Activated effector memory CD4-positive, alpha-beta T cell treated with anti-CD3 and anti-CD28 coated beads, Interleukin-2, amount 50 U/mL, for 16 hours (primary cell): ENCODE measurements at regions not wholly inside any gene's neighbourhood (a gene's known extent, or its start where the extent isn't known, plus 50 kb on each side); places are given as distances from the start of the nearest gene placed in this dataset.
"Not testable (repeated sequence)": the region's sequence is repeated elsewhere in the genome, so short reads cannot be mapped to it uniquely, and the experiment has no call there.

Experiments
- DNase-seq: peaks from one replicate; pipeline ENCODE4 v3.0.0-alpha.2; 2020

DNA sequence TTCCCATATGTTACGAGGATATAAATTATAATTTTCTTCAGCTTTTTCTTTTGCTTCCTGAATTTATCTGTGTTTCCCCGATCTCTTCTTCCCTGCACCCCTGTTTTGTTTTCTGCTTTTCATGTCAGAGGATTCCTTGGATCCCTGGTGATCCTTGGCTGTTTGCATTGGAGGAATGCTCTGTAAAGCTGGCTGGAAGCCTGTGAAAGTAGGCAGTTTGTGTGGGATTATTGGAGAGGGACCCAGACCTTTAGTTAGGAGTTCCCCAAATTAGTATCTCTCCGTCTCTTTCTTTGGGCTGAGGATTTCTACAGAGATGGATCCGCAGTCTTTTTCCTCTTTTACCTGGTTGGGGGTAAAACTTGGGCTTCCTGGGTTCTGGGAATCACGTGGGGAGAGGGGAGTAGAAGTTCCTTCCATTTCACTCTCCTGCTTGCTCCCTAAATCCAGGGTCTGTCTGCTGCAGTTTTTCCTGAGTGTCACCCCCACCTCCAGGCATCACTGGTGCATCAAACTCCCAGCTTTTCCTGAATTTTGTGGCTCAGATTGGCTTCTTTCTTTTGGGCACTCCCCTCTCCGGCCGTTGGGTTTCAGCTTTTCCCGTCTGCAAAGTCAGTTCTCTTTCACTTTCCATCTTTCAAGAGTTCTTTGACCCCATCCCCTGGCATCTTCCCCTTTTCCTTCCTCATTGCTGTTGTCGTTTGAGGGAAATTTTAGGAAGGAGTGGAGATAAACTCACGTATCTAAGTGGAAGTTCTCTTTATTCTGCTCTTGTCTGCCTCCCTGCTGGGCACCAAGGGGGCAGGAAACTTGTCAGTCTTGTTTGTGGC lies 79.1 kb upstream of the ALX4 start:
- DNase-seq: no peak

DNA sequence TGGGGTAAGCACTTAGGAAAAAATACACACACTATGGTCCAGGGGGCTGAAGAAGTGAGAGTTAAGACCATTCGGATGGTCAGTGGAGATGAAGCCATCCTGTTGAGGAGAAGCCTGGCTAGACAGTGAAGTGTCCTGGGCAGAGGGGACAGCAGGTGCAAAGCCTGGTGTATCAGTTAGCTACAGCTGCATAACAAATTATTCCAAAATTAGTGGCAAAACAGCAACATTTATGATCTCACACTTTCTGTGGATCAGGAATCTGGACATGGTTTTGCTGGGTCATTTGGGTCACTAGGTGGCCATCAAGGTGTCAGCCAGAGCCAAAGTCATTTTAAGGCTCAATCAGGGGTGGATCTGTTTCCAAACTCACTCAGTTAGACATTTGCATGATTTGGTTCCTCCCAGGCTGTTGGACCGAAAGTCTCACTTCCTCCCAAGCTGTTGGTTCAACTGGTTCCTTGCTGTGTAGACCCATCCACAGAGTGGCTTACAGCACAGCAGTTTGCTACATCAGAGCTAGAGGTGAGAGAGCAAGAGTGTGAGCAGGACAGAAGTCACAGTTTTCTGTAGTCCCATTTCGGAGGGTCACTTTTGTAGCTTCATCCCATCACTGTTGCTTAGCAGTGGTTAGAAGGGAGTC lies 80.1 kb upstream of the ALX4 start:
- DNase-seq: no peak

DNA sequence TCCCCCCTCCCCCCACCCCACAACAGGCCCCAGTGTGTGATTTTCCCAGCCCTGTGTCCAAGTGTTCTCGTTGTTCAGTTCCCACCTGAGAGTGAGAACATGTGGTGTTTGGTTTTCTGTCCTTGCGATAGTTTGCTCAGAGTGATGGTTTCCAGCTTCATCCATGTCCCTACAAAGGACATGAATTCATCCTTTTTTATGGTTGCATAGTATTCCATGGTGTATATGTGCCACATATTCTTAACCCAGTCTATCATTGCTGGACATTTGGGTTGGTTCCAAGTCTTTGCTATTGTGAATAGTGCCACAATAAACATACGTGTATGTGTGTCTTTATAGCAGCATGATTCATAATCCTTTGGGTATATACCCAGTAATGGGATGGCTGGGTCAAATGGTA lies 81.1 kb upstream of the ALX4 start:
- not testable (repeated sequence) for DNase-seq

DNA sequence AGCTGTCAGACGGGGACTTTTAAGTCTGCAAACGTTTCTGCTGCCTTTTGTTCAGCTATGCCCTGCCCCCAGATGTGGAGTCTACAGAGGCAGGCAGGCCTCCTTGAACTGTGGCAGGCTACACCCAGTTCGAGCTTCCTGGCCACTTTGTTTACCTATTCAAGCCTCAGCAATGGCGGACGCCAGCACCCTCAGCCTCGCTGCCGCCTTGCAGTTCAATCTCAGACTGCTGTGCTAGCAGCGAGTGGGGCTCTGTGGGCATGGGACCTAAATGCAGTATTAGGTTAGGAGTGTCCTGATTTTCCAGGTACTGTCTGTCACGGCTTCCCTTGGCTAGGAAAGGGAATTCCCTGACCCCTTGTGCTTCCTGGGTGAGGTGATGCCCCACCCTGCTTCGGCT lies 86.8 kb upstream of the ALX4 start:
- not testable (repeated sequence) for DNase-seq

DNA sequence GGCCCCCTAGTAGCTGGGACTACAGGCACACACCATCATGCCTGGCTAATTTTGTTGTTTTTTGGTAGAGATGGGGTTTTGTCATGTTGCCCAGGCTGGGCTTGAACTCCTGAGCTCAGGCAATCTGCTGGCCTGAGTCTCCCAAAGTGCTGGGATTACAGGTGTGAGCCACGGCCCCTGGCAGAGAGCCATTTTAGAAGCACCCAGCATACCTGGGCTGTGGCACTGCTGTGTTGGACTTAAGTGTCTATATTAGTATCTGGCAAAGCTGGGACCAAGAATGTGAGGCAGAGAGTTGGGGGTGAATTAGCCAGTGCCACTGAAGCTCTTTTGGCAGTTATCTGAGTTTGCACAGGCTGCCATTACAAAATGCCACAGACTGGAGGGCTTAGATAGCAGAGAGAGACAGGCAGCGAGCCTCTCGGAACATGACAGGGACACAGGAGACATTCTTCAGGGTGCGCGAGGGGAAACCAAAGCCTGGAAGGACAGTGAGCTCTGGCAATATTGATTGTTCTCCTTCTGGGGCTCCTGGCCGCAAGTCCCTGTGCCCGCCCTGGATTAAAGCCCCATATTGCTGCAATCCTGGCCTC lies 87.7 kb upstream of the ALX4 start:
- no peak for DNase-seq

DNA sequence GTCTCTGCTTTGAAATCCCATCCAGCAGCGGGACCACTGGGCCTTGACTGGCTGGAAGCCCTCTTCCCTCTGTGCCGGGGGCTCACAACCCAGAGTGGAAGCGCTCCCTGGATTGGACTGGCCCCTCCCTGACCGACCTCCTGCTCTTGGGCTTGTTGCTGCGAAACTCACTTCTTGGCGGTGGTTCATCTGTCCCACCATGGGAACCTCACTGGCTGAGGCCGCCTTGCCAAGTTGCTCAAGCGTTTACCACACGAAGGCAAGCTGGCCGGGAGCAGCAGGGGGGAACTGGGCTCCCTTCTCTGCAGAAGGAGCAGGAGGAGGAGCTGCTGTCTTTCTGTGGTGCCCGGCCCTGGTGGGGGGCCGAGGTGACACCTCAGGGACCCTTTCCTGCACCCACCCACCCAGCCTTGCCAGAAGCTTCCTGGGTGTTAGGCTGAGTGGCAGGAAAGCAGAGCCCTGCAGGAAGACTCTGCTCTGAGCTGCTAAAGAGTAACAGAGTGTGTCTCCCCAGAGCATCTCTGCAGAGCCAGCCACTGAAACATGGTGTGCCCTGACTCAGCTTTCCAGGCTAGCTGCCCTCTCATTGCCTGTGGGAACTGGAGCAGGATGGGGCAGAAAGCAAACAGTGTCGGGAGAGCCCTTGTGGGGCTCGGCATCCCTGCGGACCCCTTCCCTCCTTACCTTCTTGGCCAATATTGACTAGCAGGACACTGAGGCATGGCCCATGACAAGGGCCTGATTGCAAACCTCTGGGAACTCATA lies 88.5 kb upstream of the ALX4 start:
- DNase-seq: no peak

DNA sequence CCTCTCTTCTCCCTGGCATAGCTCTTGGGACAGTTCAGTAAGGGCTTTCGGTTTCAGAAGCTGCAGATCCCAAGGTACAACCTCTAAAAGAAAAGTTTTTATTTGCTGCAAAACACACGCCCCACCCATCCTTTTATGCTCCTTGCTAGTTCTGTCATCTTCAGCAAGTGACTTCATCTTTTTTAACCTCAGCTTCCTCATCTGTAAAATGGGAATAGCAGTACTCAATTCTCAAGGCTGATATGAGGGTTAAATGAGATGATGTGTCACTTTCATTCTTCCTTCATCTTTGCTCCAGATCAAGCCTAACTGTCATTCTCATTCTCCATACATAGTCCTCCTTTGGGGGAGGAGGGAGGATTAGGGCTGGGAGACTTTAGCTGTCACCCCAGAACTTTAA lies 90.0 kb upstream of the ALX4 start:
- no peak for DNase-seq

DNA sequence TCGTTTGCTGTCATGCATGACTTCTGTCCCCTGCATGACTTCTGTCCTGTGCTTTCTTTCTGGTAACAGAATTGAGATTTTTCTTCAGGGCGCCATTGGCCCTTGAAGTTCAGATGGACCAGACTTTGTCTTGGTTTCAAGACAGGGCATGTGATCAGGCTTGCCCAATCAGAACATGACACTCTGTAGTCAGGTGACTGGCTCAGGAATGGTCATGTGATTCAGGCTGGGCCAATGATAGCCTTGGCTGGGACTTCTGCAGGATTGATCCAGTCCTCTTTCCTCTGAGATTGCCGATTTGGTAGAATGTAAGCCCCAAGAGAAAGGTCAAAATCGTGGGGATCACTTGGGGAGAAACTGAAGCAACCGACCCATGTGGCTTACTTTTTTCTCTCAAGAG lies 90.5 kb upstream of the ALX4 start:
- DNase-seq: no peak

DNA sequence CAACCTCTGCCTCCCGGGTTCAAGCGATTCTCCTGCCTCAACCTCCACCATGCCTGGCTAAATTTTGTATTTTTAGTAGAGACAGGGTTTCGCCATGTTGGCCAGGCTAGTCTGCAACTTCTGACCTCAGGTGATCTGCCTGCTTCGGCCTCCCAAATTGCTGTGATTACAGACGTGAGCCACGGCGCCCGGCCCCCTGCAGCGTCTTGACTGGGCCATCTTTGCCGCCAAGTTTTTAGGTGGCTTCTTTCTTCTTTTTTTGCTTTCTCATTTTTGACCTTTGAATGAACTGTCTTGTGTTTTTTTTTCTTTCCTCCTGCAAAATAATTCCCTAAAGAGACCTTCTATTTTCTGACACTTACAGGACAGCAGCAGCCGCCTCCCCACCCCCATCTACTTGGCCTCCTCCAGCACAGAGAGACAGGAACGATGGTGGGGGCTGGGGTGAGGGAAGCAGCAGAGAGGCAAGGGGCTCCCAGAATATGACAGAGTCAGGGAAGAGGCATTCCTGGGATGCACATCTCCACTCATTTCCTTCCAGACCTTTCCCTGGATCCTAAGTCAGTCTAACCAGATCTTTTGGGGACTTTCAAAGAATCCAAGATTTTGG lies 92.6 kb upstream of the ALX4 start:
- no peak for DNase-seq

DNA sequence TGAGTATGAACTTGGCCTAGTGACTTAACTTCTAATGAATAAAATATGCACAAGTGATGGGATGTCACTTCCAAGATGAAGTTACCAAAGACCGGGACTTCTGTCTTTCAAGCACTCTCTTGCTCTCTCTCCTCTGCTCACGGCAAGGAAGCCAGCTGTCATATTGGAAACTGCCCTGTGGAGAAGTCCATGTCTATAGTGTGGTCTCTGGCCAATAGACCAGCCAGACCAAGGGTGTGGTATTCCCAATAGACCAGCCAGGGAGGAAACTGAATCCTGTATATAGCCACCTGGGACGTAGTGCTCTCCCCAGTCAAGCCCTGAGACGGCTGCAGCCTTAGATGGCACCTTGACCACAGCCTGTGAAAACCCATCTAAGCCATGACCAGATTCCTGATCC lies 93.2 kb upstream of the ALX4 start:
- no peak for DNase-seq

DNA sequence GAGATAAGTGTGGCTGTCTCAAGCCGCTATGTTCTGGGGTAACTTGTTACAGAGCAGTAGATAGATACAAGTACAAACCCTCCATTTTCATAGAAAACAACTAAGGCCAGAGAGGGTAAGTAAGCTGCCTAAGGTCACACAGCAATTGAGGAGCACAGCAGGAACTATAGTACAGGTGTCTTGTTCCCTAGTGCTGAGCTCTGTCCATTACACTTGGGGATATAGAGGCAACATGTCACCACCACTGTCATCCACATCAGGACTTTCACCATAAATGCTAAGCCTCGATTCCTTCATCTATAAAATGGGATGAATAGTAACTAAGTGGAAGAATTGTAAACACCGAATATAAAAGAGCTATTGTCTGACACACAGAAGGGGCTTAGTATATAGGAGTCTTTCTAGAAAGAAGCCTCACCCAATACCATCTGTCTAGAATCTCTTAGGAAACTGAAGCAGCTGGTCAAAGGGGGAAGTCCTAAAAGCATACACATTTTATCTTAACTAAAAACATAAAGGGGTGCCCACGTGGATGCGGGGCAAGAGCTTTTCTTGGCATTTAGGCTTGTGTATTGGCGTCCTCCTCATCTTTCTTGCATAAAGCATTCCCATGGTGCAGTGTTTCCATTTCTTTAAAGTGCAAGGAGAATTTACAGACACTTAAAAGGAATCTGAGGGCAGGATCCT lies 93.8 kb upstream of the ALX4 start:
- no peak for DNase-seq

DNA sequence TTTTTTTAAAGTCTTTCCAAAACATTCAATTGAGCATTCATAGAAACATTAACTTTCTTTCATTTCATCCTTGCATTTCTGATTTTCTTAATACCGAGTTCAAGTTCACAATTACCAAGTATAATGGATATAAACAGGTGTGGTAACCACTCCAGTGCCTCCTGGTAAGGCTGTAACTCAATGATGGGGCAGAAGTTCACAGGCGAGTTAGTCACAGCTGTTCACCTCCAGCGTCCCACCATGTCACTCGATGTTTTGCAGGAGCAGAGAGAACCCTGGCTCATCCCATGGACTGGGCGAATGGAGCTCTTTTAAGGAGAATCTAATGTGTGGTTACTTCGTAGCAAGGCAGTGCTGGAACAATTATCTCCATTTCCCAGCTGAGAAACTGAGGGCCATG lies 94.4 kb upstream of the ALX4 start:
- DNase-seq: no peak

DNA sequence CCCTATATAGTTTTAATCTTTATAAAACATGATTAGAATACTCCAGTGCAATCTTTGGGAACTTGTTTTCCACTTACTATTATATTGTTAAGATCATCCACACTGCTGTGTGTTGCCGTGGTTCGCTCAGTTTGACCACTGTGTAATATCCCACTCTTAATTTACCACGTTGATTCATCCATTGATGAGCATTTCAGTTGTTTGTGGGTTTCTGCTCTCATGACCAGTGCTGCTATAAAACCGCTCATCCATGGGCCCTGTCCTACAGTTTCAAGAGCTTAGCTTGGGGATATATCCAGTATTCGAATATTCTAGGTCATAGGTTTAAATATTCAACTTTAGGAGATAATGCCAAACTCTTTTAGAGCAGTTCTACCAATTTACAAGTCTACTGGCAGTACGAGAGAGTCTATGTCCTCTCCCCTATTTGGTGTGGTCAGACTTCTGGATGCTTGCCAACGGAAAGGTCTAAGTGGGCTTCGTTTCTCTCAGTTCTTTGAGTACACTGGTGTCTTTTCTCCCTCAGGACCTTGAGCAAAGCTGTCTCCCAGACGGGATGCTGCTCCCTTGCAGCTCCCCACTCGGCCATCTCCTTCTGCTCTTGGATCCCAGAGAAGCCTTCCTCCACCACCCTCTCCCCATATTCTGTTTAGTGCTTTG lies 94.9 kb upstream of the ALX4 start:
- no peak for DNase-seq

DNA sequence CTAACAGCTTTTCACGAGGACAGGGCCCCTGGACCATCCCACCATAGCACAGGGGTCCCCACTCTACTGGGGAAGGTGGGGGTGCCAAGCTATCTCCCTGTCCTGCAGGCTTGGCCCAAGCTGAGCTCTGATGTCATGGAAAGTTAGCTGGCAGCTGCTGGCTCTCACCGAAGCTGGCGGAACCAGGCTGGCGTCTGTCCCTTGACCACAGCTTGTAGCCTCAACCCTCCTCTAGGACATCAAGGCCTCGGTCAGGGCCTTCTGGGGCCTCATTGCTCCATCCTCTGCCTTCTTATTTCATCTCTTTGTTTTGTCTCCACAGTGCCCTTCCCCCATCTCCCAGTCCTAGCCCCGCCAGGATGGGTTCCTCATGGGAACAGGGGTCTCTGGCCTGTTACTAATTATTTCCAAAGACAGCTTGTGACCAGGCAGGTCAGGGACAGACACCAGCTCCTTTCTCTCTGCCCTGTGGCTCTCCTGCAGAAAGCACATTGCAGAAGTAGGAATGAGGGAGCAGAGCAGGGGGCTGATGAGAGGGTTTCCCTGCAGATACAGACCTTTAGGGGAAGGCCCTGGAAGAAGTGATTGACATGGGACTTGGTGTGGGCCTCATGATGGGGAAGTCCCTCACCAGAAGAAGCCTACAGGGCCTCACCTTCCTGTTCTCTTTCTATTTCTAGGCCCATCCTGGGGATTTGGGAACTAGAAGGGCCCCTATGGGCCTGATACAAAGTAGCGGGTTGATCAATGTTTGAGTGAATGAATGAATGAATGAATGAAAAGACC lies 97.5 kb upstream of the ALX4 start:
- no peak for DNase-seq

DNA sequence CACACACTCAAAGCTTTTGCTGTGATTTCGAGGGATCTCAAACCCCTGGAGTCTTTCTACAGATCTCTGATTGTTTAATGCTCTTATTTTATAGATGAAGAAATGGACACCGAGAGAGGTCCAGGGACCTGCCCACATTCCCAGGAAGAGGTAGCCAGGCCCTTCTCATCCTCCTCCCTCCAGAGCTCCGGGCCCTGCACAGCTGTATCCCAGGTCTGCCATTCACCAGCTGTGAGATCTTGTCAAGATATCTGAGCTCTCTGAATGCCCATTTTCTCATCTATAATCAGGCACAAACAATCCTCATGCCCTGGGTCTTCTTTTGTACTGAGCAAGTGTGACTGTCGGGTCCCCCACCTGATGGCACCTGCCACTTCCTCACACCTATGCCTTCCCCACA lies 98.2 kb upstream of the ALX4 start:
- no peak for DNase-seq

DNA sequence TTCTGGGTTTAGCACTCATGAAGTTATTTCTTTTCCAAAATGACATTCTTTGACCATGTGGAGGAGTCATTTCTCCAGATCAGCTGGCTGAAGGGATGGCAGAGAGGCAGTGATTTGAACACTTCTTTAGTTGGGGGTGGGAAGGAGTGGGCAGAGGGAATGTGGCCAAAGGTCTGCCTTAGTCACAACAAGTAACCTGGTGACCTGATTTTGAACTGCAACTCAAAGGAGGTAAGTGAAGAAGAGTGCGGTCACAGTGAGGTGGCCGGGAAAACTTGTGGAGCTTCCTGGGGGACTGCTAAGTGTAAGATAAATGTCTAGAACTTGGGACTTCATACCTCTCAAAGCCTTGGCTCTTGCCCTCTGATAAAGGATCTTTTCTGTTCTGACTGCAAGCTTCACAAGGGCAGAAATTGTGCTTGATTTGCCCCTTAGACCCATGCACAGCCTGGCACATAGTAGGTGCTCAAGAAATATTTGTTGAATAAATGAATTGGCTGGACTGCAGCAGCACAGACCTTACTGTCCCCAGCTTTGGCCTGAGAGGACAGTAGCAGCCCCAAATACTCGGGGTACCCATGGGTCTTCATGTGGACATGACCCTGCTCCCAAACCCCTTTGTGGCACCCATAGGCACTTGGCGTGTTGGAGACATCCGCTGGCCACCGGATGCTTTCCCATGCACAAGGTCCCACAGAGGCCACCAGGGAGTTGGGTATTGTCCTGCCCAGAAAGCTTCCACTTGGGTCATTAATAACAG lies 99.0 kb upstream of the ALX4 start:
- no peak for DNase-seq

DNA sequence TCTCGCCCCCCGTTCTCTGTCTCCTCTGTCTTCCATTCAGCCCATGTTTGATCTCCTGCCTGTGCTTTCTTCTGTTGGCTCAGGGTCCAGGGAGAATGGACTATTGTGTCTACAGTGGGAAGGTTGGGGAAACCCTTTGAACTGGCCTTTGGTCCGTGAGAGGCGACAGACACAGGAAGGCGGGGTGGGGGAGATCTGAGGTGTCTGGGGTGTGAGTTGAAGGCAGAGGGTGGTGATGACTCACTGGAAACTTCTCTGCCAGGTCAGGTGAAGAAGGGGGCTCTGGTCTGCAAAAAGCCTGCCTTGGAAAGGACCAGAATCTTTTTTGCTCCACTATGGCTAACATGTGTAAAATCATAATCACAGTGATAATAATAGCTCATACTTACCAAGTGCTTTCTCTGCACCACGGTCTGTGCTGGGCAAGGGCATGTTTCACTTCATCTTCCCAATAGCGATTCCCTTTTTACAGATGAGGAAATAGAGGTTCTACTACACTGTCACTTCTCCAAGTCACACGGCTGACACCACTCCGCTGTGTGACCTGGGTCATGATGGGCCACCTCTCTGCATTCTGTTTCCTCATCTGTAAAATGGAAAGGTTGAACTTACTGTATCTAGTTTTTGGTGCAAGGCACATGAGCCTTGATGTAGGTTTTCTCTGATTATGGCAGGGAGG lies 99.8 kb upstream of the ALX4 start:
- no peak for DNase-seq

DNA sequence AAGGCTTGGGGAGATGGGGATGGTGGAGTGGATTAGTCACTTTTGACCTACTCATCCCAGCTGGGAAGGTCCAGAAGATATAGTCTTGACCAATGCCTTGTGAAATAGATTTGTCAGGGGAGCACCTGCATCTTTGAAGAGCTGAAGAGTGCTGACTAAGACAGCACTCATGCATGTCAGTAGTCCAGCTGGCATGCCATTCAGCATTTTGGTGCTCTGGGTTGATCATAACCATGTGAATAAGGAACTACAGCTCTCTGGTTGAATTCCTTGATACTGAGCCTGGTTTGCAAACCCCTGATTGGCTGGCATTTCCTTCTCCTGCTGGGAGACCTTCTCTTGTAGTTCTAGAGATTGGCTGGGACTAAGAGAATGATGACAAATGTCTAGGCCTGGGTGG lies 106.8 kb upstream of the ALX4 start:
- no peak for DNase-seq

DNA sequence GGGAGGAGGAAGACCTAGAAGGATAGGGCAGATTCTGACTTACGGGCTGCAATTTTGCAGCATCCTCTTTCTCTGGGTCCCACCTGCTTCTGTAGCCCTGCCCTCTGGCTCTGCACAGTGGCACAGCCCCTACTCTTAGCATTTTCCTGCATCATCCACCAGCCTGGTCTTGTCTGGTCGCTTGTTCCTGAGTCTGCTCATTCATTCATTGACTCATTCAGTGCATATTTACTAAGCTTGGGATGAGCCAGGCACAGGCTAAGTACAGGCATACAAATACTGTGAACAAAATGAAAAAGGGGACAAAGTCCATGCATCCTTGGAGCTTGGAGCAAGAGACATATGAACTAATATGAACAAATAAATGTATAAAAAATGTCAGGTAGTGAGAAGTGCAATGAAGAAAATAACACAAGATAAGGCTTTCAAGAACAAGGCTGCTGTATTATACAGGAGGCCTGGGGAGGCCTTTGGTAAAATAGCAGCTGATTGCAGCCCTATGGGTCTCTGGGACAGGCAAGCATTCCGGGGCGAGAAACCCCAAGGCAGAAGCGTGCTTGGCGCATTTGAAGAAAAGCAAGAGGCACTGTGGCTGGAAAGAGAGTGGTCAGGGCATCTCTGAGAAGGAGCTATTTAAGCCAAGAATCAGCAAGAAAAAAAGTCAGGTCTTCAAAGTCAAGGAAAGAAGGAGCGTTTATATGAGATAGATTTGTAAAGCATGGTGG lies 108.0 kb upstream of the ALX4 start:
- no peak for DNase-seq
